ENCODE measurements at regions not wholly inside any gene's neighbourhood (a gene's known extent, or its start where the extent isn't known, plus 50 kb on each side); places are given as distances from the start of the nearest gene placed in this dataset.
"Not testable (repeated sequence)": the region's sequence is repeated elsewhere in the genome, so short reads cannot be mapped to it uniquely, and the experiment has no call there.

DNA sequence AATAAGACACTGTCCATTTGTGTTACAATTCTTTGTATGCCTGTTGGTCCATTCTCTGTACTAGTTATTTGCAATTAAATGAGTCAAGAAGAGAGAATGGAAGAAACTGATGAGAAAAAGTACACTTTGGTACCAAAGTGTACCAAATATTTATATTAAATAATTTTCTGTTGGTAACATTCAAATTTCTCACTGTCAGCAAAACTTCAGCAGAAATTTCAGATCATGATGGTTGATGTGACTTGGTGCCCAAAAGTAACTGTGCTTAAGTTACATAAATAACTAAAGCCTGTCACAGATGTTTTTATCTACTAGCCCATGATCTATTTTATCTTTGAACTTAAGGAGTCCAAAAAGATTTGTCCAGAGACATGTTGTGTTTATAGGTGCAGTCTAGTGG is 274.4 kb upstream of the CXADR start:
- no peak for DNase-seq

DNA sequence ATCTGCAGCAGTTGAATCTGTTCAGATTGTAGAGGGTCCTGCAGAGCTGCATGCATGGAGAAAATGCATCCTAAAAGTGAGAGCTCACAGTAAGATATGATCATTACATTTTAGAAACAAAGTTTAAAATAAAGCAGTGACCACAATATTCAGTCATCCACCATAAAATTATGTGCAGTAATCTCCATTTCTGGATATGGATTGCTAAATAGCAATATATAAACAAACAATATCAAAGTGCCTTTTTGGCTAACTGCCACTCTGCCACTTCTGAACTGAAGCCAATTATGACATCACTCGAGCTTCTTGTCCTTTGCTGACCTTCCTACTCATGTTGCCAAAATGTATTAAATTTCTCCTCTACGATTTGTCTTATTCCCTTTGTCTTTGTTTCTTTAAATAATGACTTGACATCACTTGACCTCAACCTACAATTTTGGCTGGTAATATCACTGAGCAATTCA is 262.0 kb upstream of the CXADR start:
- DNase-seq, result no peak

DNA sequence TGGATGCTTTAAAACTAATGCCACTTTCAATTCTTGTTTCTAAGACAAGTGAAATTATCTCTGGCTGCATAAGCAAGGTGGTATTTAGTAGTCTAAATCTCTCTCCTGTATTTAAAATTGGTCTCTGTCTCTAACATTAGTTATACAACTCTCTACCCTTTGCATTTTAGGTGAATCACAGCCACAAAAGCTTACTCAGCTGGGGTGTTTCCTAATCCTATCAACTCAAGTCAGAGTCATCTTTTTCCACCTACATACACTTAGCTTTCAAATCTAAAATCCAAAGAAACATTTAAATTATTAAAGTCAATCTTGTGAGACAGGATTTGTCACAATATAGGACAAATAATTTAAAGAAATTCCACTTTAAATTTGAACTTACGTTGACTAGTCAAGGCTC is 255.1 kb upstream of the CXADR start:
- DNase-seq, result no peak

DNA sequence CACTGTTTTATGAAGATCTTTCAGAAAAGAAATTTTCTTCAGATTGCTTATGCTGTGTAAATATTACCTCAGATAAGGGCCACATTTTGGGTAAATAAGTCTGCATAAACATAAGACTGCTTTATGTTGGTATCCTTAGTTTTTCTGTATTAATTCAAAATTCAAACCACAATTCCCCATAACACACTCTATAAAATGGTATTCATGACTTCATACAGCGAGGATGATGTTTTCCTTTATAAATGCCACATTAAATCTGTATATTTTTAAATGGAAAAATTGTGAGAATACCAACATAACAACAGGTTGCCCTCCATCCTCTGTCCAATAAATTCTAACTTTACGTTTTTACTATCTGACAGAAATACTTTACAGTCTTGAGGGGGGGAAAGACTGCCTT is 248.7 kb upstream of the CXADR start:
- no peak for DNase-seq

DNA sequence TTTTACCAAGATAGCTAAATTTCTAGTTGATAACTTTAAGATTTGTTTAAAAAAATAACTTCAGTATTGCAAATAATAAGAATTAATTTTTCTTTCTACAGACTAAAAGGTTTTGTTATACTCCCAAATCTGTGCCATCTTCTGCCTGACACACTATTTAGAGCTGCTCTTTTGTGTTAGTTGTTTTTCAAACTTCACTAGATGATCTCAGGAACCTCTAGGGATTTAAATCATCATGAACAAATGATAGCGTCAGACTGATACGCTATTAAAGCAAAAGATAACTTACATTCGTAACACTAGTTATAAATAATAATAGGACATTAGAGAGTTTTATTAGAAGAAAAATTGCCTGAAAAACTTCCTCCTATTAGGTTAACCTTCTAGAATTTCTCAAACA is 243.1 kb upstream of the CXADR start:
- no peak for DNase-seq

DNA sequence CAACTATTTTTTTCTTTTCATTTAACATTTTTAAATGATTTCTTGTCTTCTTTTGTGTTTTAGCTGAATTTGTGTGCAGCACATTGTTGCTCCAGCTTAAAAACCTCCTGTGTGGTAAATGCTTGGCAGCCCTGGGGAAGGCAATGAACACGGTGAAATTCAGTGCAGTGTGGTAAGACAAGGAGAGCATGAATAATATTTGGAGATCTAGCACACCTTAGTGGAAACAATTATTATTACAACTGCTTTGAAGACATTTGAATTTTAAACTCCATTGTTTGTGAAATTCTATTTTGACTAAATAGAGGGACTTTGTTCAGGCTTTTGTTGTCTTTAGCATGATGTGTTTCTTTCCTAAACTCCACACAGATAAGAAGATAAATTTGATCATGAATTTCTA is 242.6 kb upstream of the CXADR start:
- no peak for DNase-seq

DNA sequence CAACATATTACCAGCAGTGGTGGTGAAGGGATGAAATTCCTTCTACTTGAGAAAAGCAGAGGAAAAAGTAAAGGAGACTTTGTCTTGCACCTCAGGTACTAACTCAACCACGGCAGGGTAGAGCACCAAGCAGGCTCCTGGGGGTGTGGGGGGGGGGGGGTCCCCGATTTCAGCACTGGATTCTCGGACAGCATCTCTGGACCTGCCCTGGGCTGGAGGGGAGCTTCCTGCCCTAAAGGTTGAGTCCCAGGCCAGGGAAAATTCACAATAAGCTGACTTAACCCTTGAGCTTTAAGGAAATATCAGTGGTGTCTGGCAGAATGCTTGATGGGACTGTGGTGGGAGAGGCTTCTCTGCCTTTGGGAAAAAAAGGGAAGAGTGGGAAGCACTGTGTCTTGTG is 233.2 kb upstream of the CXADR start:
- DNase-seq, result no peak

DNA sequence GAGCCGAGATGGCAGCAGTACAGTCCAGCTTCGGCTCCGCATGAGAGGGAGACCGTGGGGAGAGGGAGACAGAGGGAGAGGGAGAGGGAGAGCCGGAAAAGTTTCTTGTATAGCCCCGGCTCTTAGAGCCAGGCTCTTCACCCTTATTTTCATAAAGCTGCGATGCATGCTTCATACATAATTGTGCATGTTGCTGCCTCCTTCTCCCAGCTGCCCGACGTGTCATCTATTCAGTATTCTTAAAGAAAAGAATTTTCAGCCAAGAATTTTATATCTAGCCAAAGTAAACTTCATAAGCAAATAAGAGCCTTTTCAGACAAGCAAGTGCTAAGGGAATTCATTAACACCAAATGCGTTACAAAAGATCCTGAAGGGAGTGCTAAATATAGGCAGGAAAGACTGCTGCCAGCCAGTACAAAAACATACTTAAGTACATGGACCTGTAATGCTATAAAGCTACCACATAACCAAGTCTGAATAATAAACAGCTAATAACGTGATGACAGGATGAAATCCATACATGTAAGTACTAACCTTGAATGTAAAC is 219.8 kb upstream of the CXADR start:
- DNase-seq, result not testable (repeated sequence)

DNA sequence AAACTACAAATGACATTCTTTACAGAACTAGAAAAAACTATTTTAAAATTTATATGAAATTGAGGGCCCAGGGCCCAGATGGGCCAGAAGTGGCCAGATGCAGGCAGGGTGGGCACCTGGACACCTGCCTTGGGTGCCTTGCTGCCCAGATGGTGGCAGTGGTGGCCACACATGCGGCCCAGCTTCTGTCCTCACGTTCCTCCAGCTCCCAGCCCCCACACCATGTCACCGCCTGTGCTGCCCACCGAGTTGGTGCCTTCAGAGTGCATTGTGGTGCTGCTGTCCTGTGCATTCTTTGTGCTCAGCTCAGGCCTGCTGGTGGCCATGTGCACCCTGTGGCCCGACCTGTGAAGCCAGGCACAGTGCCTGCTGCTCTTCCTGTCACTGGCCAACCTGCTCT is 216.8 kb upstream of the CXADR start:
- DNase-seq, result no peak

DNA sequence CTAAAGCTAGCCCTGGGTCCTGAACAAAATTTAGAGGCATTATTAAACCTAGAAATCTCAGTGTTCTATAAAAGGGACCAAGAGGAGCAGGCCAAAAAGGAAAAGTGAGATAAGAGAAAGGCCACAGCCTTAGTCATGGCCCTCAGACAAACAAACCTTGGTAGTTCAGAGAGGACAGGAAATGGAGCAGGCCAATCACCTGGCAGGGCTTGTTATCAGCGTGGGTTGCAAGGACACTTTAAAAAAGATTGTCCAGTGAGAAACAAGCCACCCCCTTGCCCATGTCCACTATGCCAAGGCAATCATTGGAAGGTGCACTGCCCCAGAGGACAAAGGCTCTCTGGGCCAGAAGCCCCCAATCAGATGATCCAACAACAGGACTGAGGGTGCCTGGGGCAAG is 213.3 kb upstream of the CXADR start:
- not testable (repeated sequence) for DNase-seq

DNA sequence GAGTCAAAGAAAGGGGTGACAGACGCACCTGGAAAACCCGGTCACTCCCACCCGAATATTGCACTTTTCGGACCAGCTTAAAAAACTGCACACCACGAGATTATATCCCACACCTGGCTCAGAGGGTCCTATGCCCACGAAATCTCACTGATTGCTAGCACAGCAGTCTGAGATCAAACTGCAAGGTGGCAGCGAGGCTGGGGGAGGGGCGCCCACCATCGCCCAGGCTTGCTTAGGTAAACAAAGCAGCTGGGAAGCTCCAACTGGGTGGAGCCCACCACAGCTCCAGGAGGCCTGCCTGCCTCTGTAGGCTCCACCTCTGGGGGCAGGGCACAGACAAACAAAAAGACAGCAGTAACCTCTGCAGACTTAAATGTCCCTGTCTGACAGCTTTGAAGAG is 185.1 kb upstream of the CXADR start:
- DNase-seq, result not testable (repeated sequence)

DNA sequence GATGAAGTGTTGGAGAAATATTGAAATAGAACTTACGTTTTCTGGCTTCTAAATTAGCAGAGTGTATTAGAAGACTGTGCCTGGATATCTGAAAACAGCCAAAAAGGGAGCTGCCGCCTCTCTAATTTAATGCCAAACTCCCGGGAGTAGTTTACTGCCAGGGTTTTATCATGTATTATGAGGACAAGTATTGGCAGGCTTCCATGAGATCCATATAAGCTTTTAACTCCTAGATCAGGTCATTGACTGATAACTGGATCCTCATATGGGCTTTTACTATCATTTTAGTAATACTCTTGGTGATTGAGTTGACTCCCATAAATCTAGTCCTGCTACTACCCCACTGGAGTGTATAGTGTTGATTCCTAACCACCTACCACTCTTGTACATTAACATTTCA is 178.4 kb upstream of the CXADR start:
- no peak for DNase-seq

DNA sequence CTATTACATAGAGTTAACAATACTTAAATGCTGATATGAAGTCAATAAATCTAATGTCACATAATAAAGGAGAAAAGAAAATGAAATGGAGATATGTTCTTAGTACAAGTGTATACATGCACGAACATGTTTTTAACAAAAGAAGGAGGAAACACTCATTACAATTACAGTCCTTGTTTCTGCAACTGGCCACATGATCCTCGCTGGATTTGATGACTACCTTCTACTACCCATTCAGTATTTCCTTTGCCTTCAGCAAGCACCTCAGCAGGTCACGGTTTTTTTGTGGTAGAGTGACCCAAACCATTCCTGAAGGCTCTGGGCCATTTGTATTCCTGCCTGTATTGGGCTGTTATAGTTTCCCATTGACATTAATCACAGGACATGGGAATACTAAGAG is 172.8 kb upstream of the CXADR start:
- DNase-seq, result no peak

DNA sequence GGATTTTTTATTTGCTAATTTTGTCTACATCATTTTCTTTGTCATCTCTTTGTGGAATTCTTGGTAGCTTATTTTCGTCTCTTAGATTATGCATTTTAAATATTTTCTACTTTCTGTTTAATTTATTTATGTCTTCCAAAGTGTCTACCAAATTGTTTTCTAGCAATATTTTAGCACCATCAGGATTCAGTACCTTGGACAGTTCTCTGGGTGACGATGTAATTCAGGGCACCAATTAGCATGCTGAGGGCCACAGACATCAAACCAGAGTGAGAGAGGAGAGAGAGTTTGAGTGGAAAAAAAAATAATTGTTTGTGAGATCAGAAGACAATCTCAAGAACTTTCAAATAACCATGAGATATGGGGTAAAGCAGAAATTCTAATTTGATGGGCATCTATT is 169.8 kb upstream of the CXADR start:
- DNase-seq, result no peak

DNA sequence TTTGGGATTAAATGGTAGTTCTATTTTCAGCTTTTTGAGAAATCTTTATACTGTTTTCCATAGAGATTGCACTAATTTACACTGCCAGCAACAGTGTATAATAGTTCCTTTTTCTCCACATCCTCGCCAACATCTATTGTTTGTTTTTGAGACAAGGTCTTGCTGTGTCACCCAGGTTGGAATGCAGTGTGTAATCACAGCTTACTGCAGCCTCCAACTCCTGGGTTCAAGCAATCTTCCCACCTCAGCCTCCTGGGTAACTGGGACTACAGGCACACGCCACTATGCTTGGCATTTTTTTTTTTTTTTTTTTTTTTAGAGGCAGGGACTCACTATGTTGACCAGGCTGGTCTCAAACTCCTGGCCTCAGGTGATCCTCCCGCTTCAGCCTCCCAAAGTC is 164.5 kb upstream of the CXADR start:
- DNase-seq, result no peak

DNA sequence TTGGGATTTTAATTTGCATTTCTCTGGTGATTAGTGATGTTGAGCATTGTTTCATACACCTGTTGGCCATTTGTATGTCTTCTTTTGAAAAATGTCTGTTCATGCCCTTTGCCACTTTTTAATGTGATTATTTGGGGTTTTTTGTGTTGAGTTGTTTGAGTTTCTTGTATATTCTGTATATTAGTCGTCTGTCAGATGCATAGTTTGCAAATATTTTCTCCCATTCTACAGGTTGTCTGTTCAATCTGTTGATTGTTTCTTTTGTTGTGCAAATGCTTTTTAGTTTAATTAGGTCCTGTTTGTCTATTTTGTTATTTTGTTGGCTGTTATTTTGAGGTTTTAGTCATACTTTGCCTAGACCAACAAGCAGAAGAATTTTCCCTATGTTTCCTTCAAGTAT is 164.0 kb upstream of the CXADR start:
- DNase-seq, result no peak

DNA sequence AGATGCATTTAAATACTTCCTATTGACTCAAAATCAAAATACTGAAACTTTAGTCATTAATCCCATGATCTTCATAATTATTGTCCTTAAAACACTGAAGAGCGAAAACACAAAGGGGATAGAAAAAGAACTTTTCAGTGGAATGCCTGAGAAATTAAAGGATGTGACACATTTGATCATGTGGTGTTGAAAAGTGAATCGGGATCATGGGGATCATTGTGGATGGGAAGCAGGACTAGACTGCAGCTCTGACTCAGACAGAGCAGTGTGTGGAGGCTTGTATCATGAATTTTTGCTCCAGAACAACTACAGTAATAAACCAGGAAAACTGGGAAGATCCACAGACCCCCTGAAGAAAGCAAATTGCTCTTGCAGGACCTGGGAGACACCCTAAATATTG is 161.1 kb upstream of the CXADR start:
- DNase-seq, result no peak

DNA sequence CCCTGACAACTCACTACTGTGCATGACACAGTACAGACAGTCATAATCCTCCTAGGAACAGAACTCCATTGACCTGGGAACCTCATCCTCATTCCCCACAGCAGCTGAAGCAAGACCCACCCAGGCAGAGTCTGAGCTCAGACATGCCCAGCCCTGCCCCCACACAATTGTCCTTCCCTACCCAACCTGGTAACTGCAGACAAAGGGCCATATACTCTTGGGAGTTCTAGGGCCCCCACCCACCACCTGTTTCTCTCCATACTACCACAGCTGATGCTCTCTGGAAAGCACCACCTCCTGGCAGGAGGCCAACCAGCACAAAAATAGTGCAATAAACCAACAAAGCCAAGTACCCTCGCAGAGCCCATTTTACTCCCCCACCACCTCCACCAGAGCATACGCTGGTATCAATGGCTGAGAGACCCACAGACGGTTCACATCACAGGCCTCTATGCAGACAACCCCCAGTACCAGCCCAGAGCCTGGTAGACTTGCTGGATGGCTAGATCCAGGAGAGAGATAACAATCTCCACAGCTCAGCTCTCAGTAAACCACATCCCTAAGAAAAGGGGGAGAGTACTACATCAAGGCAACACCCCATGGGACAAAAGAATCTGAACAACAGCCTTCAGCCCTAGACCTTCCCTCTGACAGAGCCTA is 159.7 kb upstream of the CXADR start:
- no peak for DNase-seq

DNA sequence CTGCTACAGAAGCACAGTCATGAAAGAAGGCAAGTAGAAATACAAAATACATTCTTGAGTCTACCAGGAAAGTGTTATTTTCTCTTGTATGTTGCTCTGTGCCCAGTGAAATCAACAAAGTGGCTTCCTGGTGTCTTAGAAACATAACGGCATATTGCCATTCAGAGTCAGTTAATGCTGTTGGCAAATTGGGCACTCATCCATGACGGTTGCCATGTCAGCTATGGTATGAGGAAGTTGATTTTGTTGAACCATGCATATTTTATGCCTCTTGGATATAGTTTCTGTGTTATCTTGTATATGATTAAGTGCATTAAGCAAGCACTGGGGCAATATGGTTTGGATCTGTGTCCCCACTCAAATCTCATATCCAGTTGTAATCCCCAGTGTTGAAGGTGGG is 153.1 kb upstream of the CXADR start:
- DNase-seq, result no peak

DNA sequence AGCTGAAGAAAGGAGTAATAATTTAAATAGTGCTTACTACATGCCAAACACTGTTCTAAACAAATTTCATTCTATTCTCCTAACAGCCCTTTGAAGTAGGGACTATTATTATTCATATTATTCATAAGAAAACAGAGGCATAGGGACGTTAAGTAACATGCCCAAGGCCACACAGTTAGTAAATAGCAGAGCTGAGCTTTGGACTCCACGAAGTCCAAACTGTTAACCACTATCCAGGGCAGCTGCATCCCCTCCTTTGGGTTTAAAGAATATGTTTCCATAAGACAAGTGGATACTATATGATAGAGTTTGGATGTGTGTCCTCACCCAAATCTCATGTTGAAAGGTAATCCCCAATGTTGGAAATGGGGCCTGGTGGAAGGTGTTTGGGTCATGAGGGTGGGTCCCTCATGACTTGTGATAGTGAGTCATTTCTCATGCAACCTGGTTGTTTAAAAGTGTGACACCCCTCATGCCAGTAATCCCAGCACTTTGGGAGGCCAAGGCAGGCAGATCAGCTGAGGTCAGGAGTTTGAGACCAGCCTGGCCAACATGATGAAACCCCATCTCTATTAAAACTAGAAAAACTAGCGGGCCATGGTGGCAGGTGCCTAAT is 144.0 kb upstream of the CXADR start:
- no peak for DNase-seq

DNA sequence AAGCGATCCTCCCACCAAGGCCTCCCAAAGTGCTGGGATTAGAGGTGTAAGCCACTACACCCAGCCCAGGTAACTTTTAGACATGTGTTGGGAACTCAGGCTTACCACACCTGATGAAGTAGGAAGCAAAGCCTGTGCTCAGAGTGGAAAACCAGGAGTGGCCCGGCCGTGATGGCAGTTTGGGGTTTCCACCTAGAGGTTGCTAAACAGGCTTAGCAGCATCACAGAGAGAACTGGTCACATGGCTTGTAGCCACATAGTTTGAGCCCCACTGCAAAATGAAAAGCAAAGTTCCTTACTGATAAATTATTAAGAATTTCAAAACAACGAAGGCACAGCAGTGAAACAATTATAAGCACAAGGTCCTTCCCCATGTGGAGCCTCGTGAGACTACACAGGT is 142.6 kb upstream of the CXADR start:
- no peak for DNase-seq

DNA sequence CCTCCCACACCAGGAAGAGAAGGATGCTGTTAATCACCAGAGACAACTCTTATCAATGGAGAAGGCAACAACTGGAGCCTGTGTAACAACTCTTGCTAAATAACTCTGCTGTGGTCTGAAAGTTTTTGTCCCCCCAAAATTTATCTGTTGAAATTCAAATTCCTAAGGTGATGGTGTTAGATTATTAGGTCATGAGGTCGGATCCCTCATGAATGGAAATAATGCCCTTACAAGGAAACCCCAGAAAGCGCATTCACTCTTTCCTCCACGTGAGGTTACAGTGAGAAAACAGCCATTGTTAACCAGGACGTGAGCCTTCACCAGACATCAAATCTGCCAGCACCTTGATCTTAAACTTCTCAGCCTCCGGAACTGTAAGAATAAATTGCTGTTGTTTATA is 141.9 kb upstream of the CXADR start:
- no peak for DNase-seq

DNA sequence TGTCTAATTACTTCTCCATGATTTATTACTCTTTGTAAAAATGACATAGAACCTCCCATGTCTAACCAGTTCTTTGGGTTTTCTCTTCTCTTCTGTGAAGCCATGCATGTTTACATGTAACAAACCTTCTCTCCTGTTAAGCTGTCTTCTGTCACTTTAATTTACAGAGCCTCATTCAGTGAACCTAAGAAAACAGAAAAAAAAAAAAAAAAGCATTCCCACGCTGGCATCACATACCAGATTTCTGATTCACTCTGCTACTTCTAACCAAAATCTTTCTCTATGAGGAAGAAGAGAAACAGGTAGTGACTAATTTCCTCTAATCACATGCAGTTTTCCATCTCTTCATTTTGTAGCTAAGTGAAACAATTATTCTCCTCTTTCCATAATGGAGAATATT is 141.4 kb upstream of the CXADR start:
- no peak for DNase-seq

DNA sequence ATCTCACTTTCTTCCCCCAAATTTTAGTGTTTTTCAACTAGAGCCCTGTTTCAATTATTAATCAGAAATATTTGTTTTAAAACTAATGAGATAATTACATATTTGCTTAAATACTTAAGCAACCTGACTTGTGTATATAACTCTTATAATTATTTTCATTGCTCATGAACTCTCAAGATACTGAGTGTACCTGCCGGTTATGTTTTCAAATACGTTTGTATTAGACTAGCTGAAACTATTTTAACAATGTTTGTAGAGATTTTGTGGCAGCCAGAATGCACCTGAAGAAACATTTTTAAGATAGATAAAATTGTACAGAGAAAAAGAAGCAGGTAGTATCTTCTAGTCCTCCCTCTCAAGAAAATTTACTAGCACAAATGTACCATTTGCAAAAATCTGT is 140.6 kb upstream of the CXADR start:
- DNase-seq, result no peak

DNA sequence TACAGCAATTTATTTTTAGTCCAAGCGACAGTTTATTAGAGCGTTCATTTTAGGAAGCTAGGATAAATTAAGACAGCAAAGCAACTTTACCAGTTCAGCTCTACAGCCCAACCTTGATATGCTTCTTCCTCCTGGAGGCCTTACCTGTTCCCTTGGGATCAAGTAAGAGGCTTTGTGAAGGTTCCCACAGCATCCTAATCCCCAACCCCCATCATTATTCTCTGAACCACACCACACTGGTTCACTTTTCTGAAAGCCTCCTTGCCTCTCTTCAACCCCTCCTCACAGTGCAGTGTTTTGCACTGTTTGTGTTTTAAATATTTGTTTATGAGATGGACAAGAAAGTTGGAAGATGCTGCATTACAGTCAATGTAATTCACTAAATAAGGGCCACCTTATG is 126.3 kb upstream of the CXADR start:
- DNase-seq, result no peak
